GM12875 (cell line): ENCODE measurements at regions not wholly inside any gene's neighbourhood (a gene's known extent, or its start where the extent isn't known, plus 50 kb on each side); places are given as distances from the start of the nearest gene placed in this dataset.

Source experiments
- H3K4me3 ChIP-seq: one replicate; pipeline ENCODE4 v1.5.1; 2011; ENCODE audit warnings: low read depth, low read length, control low read depth
- CTCF ChIP-seq: IDR thresholded peaks from 2 replicates; pipeline ENCODE4 v1.5.1; 2011; ENCODE audit warnings: low read depth, mild to moderate bottlenecking, control low read depth, inconsistent platforms, low read length, moderate library complexity, borderline replicate concordance; ENCODE audit not compliant: insufficient read depth

DNA sequence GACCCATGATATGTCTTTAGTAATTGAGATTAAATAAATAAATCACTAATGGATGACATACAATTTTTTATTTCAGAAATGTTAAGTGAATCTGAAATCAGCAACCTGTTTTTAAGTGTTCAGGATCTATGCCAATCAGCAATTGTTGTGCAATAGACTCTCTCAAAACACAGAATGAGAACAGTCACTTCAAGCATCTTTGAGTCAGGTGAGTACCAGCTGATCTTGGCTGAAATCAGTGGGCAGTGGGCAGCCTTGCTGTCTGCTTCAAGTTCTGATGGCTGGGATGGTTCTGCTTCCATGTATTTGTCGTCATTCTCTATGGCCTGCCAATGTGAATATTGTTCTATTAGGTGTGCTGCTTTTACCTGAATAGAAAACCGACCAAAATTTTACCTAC, 82.3 kb upstream of the NRG3 start:
- H3K4me3 ChIP-seq = no peak overlapping the region
- no peak for TF ChIP-seq CTCF

DNA sequence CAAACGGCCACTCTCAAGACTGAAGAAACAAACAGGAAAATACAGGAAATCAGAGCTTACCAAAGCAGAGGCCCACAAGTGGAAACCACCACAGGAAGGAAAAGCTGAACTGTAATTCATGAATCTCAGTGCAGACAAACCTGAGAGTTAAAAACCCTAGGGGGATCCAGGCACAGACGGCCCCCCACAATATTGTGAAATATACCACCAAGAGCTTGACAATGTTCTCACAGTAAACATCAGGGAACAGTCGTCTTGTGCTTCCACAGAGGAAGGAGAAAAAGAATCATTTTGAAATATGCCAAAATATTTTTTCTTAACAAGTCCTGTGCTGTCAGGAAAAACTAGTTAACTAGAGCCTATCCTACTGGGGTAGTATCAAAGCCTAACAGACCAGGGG, 68.2 kb upstream of the NRG3 start:
- no peak for TF ChIP-seq CTCF
- no peak overlapping the region for H3K4me3 ChIP-seq

DNA sequence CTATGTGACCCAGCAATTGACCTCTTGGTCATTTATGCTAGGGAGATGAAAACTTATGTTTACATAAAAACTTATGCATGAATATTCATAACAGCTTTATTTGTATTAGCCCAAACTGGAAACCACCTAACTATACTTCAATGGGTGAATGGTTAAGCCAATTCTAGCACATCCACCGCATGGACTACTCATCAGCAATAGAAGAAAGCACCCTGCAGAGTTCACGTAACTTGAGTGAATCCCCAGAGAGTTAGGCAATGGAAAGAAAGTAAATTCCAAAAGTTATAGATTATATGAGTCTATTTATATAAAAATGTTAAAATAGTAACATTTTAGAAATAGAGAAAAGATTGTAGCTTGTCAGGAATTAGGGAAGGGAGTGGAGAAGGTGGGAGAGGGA, 60.2 kb upstream of the NRG3 start:
- TF ChIP-seq CTCF = no peak
- no peak overlapping the region for H3K4me3 ChIP-seq

DNA sequence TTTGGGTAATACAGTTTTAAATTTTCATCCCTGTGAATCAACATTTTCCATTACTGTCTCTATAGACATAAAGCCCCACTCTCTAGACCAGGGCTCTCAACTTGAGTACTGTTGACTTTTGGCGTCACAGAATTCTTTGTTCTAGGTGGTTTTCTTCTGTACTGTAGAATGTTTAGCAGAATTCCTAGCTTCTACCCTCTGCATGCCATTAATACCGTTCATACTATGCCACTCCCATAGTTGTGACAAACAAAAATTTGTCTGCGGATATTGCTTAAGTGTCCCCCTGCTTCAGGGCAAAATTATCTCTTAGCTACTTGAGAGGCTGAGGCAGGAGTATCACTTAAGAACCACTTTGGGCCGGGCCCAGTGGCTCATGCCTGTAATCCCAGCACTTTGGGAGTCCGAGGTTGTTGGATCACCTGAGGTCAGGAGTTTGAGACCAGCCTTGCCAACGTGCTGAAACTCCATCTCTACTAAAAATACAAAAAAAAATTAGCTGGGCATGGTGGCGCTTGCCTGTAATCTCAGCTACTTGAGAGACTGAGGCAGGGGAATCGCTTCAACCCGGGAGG, 57.3 kb upstream of the NRG3 start:
- TF ChIP-seq CTCF = no peak
- no peak overlapping the region for H3K4me3 ChIP-seq

DNA sequence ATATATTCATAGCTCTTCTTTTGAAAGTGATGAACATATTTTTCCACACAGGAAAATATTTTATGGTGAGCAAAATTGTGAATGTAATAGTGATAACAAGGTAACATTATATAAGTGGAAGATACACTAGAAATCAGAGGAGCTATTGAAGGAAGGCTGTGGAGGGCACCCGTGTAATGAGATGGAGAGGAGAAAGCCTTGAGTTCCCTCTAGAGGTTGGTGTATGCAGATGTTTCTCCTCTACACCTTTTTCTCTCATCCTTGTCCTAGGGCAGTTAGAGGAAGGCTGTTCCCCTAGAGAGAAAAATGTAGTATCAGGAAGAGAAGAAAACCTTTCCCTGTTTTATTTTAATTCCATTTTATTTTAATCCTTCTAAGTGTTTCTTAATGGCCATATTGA, 54.6 kb upstream of the NRG3 start:
- no peak for TF ChIP-seq CTCF

More for the DNA sequence above, 54.6 kb upstream of the NRG3 start:
- no peak overlapping the region for H3K4me3 ChIP-seq
